ENCODE measurements at regions not wholly inside any gene's neighbourhood (a gene's known extent, or its start where the extent isn't known, plus 50 kb on each side); places are given as distances from the start of the nearest gene placed in this dataset.

DNA sequence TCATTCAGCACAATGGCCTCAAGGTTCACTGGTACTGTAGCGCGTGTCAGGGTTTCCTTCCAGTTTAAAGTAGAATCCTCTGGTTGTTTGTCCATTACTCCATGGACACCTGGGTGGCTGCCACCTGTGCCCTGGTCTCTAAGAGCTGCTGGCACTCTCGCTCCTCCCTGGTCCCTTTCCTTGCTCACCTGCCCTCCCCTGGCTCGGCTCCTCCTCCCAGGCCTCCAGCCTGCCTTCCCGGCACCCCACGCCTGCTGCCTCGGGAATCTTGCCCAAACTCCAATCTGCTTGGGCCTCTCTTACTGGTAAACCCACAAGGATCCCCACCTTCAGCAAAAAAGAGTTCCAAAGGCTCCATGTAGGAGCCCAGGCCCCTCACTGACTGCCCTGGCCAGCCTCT is 154.4 kb upstream of the DIO3 start:
- no peak overlapping the region for H3K4me2 ChIP-seq (ENCODE audit: low read length)
- no peaks in the 10 kb centered on the region for H3K9me2 ChIP-seq (ENCODE audit: insufficient read depth, low read length)

DNA sequence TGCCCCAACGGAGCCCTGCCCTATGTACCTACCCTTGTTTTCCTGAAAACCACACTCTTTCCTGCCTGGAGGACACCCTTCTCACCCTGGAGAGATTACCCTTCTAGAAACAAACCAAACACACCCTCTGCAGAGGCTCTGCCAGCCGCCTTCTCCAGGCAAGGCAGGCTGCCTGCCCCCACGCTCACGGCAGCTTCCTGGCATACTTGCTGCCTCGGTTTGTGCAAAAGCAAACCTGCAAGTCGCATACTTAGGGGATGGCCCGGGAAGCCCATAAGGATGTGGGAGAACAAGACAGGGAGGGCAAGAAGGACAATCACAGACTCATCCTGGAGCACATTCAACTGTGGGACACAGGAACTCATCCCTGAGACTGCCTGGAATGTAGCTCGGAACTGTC is 154.0 kb upstream of the DIO3 start:
- H2AFZ ChIP-seq (ENCODE audit: low read depth, low read length) = no peak overlapping the region
- no peak overlapping the region for H3K9ac ChIP-seq (ENCODE audit: low read length)
- H3K27ac ChIP-seq (ENCODE audit: low read length) = peak overlapping the region; percentile 68
- H3K9me2 ChIP-seq (ENCODE audit: insufficient read depth, low read length) = no peaks in the 10 kb centered on the region
- TF ChIP-seq EZH2 (IDR thresholded peaks at IDR 0.05; ENCODE audit: borderline replicate concordance, insufficient read depth, low read length, poor library complexity, severe bottlenecking) (no peak), EP300 (conservative IDR thresholded peaks at IDR 0.05; ENCODE audit: poor library complexity, severe bottlenecking) (no peak), SMC3 (conservative IDR thresholded peaks at IDR 0.05; ENCODE audit: poor library complexity) (no peak), MXI1 (conservative IDR thresholded peaks at IDR 0.05; ENCODE audit: poor library complexity, severe bottlenecking) (no peak), RAD21 (conservative IDR thresholded peaks at IDR 0.05) (no peak), POLR2AphosphoS5 (IDR thresholded peaks at IDR 0.05) (no peak), TAF1 (IDR thresholded peaks at IDR 0.05; ENCODE audit: low read depth) (no peak)
- TF ChIP-seq, protein P1, sequence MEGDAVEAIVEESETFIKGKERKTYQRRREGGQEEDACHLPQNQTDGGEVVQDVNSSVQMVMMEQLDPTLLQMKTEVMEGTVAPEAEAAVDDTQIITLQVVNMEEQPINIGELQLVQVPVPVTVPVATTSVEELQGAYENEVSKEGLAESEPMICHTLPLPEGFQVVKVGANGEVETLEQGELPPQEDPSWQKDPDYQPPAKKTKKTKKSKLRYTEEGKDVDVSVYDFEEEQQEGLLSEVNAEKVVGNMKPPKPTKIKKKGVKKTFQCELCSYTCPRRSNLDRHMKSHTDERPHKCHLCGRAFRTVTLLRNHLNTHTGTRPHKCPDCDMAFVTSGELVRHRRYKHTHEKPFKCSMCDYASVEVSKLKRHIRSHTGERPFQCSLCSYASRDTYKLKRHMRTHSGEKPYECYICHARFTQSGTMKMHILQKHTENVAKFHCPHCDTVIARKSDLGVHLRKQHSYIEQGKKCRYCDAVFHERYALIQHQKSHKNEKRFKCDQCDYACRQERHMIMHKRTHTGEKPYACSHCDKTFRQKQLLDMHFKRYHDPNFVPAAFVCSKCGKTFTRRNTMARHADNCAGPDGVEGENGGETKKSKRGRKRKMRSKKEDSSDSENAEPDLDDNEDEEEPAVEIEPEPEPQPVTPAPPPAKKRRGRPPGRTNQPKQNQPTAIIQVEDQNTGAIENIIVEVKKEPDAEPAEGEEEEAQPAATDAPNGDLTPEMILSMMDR (IDR thresholded peaks at IDR 0.05; ENCODE audit: poor library complexity, severe bottlenecking) = no peak
- TF ChIP-seq, protein P2, sequence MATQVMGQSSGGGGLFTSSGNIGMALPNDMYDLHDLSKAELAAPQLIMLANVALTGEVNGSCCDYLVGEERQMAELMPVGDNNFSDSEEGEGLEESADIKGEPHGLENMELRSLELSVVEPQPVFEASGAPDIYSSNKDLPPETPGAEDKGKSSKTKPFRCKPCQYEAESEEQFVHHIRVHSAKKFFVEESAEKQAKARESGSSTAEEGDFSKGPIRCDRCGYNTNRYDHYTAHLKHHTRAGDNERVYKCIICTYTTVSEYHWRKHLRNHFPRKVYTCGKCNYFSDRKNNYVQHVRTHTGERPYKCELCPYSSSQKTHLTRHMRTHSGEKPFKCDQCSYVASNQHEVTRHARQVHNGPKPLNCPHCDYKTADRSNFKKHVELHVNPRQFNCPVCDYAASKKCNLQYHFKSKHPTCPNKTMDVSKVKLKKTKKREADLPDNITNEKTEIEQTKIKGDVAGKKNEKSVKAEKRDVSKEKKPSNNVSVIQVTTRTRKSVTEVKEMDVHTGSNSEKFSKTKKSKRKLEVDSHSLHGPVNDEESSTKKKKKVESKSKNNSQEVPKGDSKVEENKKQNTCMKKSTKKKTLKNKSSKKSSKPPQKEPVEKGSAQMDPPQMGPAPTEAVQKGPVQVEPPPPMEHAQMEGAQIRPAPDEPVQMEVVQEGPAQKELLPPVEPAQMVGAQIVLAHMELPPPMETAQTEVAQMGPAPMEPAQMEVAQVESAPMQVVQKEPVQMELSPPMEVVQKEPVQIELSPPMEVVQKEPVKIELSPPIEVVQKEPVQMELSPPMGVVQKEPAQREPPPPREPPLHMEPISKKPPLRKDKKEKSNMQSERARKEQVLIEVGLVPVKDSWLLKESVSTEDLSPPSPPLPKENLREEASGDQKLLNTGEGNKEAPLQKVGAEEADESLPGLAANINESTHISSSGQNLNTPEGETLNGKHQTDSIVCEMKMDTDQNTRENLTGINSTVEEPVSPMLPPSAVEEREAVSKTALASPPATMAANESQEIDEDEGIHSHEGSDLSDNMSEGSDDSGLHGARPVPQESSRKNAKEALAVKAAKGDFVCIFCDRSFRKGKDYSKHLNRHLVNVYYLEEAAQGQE (IDR thresholded peaks at IDR 0.05; ENCODE audit: borderline replicate concordance) = no peak
- H3K9me3 ChIP-seq (ENCODE audit: low read length) = no peaks in the 10 kb centered on the region
- no peak overlapping the region for H3K4me2 ChIP-seq (ENCODE audit: low read length)
- no peaks in the 10 kb centered on the region for H3K79me2 ChIP-seq (replicated peaks; ENCODE audit: insufficient read depth, low read length)
- H3K27me3 ChIP-seq (ENCODE audit: insufficient read depth, low read depth, low read length) = no peaks in the 10 kb centered on the region
- H3K4me3 ChIP-seq (ENCODE audit: low read length) = peak overlapping the region; percentile 23
- no peaks in the 10 kb centered on the region for H4K20me1 ChIP-seq (ENCODE audit: insufficient read depth)
- H3K36me3 ChIP-seq (ENCODE audit: insufficient read depth, low read length) = no peaks in the 10 kb centered on the region
- H3F3A ChIP-seq (ENCODE audit: insufficient read depth, low read length, poor library complexity, severe bottlenecking) = no peaks in the 10 kb centered on the region

More for the DNA sequence above, 154.4 kb upstream of the DIO3 start:
- Histone ChIP-seq H3K79me2 (replicated peaks; ENCODE audit: insufficient read depth, low read length) (no peaks in the 10 kb centered on the region), H3K27ac (ENCODE audit: low read length) (no peak overlapping the region), H3K36me3 (ENCODE audit: insufficient read depth, low read length) (no peaks in the 10 kb centered on the region), H2AFZ (ENCODE audit: low read depth, low read length) (no peak overlapping the region), H3K4me3 (ENCODE audit: low read length) (no peak overlapping the region), H3K27me3 (ENCODE audit: insufficient read depth, low read depth, low read length) (no peaks in the 10 kb centered on the region), H3K9ac (ENCODE audit: low read length) (no peak overlapping the region), H4K20me1 (ENCODE audit: insufficient read depth) (no peaks in the 10 kb centered on the region), H3F3A (ENCODE audit: insufficient read depth, low read length, poor library complexity, severe bottlenecking) (no peaks in the 10 kb centered on the region), H3K9me3 (ENCODE audit: low read length) (no peaks in the 10 kb centered on the region)
- TF ChIP-seq, protein P2 (IDR thresholded peaks at IDR 0.05; ENCODE audit: borderline replicate concordance) = no peak
- no peak for TF ChIP-seq EP300 (conservative IDR thresholded peaks at IDR 0.05; ENCODE audit: poor library complexity, severe bottlenecking)
- no peak for TF ChIP-seq EZH2 (IDR thresholded peaks at IDR 0.05; ENCODE audit: borderline replicate concordance, insufficient read depth, low read length, poor library complexity, severe bottlenecking)
- TF ChIP-seq RAD21 (conservative IDR thresholded peaks at IDR 0.05) = no peak
- TF ChIP-seq MXI1 (conservative IDR thresholded peaks at IDR 0.05; ENCODE audit: poor library complexity, severe bottlenecking) = no peak
- TF ChIP-seq, protein P1 (IDR thresholded peaks at IDR 0.05; ENCODE audit: poor library complexity, severe bottlenecking) = no peak
- no peak for TF ChIP-seq SMC3 (conservative IDR thresholded peaks at IDR 0.05; ENCODE audit: poor library complexity)
- no peak for TF ChIP-seq TAF1 (IDR thresholded peaks at IDR 0.05; ENCODE audit: low read depth)
- TF ChIP-seq POLR2AphosphoS5 (IDR thresholded peaks at IDR 0.05) = no peak

All from neural cell (in vitro differentiated cells).